ENCODE measurements at regions not wholly inside any gene's neighbourhood (a gene's known extent, or its start where the extent isn't known, plus 50 kb on each side); places are given as distances from the start of the nearest gene placed in this dataset.

- TF ChIP-seq PRDM10 (IDR thresholded peaks at IDR 0.05; ENCODE audit: partially characterized antibody) (no peak), HOXB6 (CRISPR knock-in tag; IDR thresholded peaks at IDR 0.05; ENCODE audit: borderline replicate concordance) (no peak), PHB2 (IDR thresholded peaks at IDR 0.05; ENCODE audit: low read depth) (no peak), ATF7 (IDR thresholded peaks at IDR 0.05) (no peak), ZNF551 (CRISPR knock-in tag; IDR thresholded peaks at IDR 0.05) (no peak), ZNF668 (CRISPR knock-in tag; IDR thresholded peaks at IDR 0.05) (no peak), ZNF282 (CRISPR knock-in tag; IDR thresholded peaks at IDR 0.05) (no peak), ZNF589 (CRISPR knock-in tag; IDR thresholded peaks at IDR 0.05; ENCODE audit: low read depth) (0 out of 2 replicates have a peak, but pooled peaks have one; percentile 42), PTRF (tag; IDR thresholded peaks at IDR 0.05) (no peak), ZNF318 (IDR thresholded peaks at IDR 0.05; ENCODE audit: borderline replicate concordance in 1 of 2, low read depth in 1 of 2) (no peak), SMARCC2 (IDR thresholded peaks at IDR 0.05; ENCODE audit: low read depth) (no peak), TCF15 (CRISPR knock-in tag; IDR thresholded peaks at IDR 0.05) (no peak), ARID1B (IDR thresholded peaks at IDR 0.05) (no peak), ZNF384 (IDR thresholded peaks at IDR 0.05; ENCODE audit: low read depth, low read length) (no peak), ARNT (IDR thresholded peaks at IDR 0.05) (no peak)
Observed at GRCh38 chr6:4311976-4312860, 176.8 kb upstream of the ECI2 start (continued).

Measured in K562 (cell line).